ENCODE measurements at regions not wholly inside any gene's neighbourhood (a gene's known extent, or its start where the extent isn't known, plus 50 kb on each side); places are given as distances from the start of the nearest gene placed in this dataset.
"Not testable (repeated sequence)": the region's sequence is repeated elsewhere in the genome, so short reads cannot be mapped to it uniquely, and the experiment has no call there.

DNA sequence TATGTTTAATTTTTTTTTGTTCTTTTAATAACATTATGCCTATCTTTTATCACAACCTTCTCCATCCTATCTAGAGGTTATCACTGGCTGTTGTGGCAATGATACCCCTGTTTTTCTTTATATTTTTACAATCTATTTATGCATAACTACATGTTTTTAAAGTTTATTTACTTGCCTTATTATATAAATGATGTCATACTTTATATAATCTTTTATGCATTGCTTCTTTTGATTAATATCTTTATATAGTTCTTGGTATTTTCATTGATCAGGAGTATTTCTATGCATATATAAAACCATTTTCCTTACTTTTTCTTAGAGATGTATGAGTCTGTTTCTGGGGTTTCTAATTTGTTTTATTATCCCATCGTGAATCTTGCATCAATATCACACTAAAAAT, 719.8 kb upstream of the RAG2 start:
- Mint-ChIP-seq H3K9me3 (no peaks in the 10 kb centered on the region), H3K27me3 (no peaks in the 10 kb centered on the region), H3K4me1 (no peaks in the 10 kb centered on the region), H3K36me3 (ENCODE audit: low read depth) (no peaks in the 10 kb centered on the region), H3K27ac (no peak overlapping the region), H3K4me3 (no peak overlapping the region)
- DNase-seq = no peak
- intact Hi-C loops (cut with micrococcal nuclease) = no loop called here

DNA sequence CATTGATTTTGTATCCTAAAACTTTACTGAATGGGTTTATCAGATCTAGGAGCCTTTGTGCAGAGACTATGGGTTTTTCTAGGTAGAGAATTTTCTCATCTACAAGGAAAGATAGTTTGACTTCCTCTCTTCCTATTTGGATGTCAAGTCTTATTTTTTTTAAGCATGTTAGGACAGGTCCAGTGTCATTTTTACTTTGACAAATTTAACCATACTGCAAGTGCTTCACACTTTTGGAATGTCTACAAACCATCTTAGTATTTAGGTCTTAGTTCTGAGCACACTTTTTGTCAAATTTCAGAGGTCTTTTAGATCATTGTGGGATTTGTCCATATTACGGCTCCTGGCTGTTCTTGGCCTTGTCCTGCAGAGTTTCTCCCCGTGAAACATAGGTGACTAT, 715.2 kb upstream of the RAG2 start:
- intact Hi-C loops (cut with micrococcal nuclease) = no loop called here
- Mint-ChIP-seq H3K4me3 (no peak overlapping the region), H3K4me1 (no peaks in the 10 kb centered on the region), H3K27ac (no peak overlapping the region), H3K36me3 (ENCODE audit: low read depth) (no peaks in the 10 kb centered on the region), H3K9me3 (no peaks in the 10 kb centered on the region), H3K27me3 (no peaks in the 10 kb centered on the region)
- DNase-seq = no peak

DNA sequence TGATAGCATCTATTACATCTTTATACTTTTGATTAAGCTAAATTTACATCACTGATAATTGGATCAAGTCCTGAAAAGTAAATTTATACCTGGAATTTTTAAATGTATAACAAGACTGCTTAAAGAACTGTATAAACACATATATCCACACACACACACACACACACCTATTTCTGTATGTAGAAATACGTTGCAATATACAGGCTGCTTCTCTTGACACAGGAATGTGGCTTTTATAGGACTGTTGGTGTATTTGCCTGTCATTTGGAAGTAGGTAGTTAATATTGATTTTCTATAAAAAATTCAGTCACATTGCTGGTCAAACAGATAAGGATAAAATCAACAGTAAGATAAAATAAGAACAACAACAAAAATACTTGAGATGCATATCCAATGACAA, 708.5 kb upstream of the RAG2 start:
- Mint-ChIP-seq H3K27me3 (no peaks in the 10 kb centered on the region), H3K4me3 (no peak overlapping the region)

DNA sequence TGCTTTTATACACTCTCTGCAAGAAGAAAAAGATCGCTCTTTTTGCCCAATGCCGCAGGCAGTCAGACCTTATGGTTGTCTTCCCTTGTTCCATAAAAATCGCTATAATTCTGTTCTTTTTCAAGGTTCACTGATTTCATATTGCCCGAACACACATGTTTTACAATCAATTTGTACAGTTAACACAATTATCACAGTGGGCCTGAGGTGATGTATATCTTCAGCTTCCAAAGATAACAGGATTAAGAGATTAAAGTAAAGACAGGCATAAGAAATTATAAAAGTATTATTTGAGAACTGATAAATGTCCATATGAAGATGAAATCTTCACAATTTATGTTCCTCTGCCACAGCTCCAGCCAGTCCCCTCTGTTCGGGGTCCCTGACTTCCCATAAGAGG, 703.4 kb upstream of the RAG2 start:
- H3K4me1 Mint-ChIP-seq; H3K36me3 Mint-ChIP-seq (ENCODE audit: low read depth); H3K27me3 Mint-ChIP-seq; H3K9me3 Mint-ChIP-seq; H3K27ac Mint-ChIP-seq; DNase-seq; intact Hi-C loops (cut with micrococcal nuclease); H3K4me3 Mint-ChIP-seq: not testable (repeated sequence)

More for the DNA sequence above, 708.5 kb upstream of the RAG2 start:
- DNase-seq = no peak
- no peaks in the 10 kb centered on the region for H3K9me3 Mint-ChIP-seq
- H3K4me1 Mint-ChIP-seq = no peaks in the 10 kb centered on the region
- no peak overlapping the region for H3K27ac Mint-ChIP-seq
- intact Hi-C loops (cut with micrococcal nuclease) = no loop called here
- H3K36me3 Mint-ChIP-seq (ENCODE audit: low read depth) = no peaks in the 10 kb centered on the region

DNA sequence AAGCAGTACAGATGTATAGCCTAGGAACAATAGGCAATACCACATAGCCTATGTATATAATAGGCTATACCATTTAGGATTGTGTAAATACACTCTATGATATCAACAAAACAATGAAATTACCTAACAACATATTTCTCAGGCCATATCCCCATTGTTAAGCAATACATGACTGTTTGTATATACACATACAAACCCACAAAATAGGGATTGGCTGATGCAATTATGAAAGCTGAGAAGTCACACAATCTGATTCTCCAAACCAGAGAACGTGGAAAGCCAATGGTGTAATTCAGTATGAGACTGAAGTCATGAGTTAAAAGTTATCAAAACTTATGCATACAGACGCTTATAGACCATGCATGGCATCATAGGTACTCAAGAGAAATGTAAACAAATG, 700.1 kb upstream of the RAG2 start:
- Mint-ChIP-seq H3K36me3 (ENCODE audit: low read depth) (no peaks in the 10 kb centered on the region), H3K27ac (no peak overlapping the region), H3K27me3 (no peaks in the 10 kb centered on the region), H3K4me1 (no peaks in the 10 kb centered on the region), H3K4me3 (no peak overlapping the region), H3K9me3 (peaks cover 17% of the 10 kb centered on the region)
- intact Hi-C loops (cut with micrococcal nuclease) = no loop called here
- no peak for DNase-seq

DNA sequence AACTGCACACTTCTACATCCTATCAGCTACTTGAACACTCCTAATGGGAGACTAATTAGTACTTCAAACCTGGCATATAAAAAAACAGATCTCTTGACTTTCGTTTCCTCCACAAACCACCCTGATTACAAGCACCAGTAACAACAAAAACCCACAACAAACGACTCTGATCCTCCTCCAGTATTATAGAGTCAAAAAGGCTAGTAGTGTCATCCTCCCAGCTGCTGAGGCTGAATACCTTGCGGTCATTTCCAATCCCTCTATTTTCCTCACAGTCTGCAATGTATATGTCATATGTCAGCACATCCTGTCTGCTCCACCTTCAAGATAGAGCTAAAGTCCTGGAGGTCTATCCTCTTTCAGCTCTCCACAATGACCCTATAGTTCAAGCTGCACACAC, 688.9 kb upstream of the RAG2 start:
- H3K4me1 Mint-ChIP-seq = no peaks in the 10 kb centered on the region
- no peaks in the 10 kb centered on the region for H3K36me3 Mint-ChIP-seq (ENCODE audit: low read depth)
- no peak overlapping the region for H3K4me3 Mint-ChIP-seq
- no peaks in the 10 kb centered on the region for H3K27me3 Mint-ChIP-seq
- intact Hi-C loops (cut with micrococcal nuclease) = no loop called here
- peaks cover 8% of the 10 kb centered on the region for H3K9me3 Mint-ChIP-seq
- H3K27ac Mint-ChIP-seq = no peak overlapping the region
- DNase-seq = no peak

DNA sequence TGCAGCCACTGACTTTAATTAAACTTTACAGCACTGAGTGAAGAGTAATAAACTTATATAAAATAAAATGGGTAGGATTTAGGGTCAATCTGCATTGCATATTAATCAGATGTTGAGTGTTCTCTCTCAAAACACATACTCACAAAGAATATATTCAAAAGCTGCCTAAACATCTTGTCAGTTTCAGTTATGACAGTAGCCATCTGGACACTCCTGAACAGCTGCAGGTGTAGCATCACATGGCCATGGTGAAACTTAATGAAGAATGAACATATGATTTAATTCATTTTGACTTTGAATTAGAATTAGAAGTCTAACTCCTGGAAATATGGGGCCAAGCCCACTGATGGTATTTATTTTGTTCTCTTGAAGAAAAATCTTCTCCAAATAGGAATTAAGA, 684.3 kb upstream of the RAG2 start:
- peaks cover 10% of the 10 kb centered on the region for H3K9me3 Mint-ChIP-seq
- no peak overlapping the region for H3K27ac Mint-ChIP-seq
- intact Hi-C loops (cut with micrococcal nuclease) = no loop called here
- H3K4me1 Mint-ChIP-seq = no peaks in the 10 kb centered on the region
- DNase-seq = no peak
- no peaks in the 10 kb centered on the region for H3K27me3 Mint-ChIP-seq
- H3K36me3 Mint-ChIP-seq (ENCODE audit: low read depth) = no peaks in the 10 kb centered on the region
- H3K4me3 Mint-ChIP-seq = no peak overlapping the region

DNA sequence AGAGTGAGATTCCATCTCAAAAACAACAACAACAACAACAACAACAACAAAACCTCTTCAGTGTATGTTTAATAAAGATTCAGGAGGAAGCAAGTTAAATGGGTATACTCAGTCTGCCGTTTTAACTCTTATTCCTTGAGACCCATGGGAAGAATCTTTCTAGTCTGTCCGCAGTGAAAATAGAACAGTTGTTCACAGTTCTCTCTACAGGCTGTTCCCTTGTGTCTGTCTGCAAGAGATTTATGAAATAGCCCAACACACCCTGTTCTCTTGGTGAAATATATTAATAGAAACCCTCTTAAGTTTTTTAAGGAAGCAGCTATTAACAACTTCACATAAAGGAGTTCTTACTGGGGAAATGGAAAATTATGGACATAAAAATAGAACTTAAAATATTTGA, 682.2 kb upstream of the RAG2 start:
- intact Hi-C loops (cut with micrococcal nuclease) = no loop called here
- H3K27ac Mint-ChIP-seq = no peak overlapping the region
- H3K4me1 Mint-ChIP-seq = no peaks in the 10 kb centered on the region
- peaks cover 4% of the 10 kb centered on the region for H3K9me3 Mint-ChIP-seq
- no peaks in the 10 kb centered on the region for H3K27me3 Mint-ChIP-seq
- no peaks in the 10 kb centered on the region for H3K36me3 Mint-ChIP-seq (ENCODE audit: low read depth)
- DNase-seq = no peak
- no peak overlapping the region for H3K4me3 Mint-ChIP-seq

DNA sequence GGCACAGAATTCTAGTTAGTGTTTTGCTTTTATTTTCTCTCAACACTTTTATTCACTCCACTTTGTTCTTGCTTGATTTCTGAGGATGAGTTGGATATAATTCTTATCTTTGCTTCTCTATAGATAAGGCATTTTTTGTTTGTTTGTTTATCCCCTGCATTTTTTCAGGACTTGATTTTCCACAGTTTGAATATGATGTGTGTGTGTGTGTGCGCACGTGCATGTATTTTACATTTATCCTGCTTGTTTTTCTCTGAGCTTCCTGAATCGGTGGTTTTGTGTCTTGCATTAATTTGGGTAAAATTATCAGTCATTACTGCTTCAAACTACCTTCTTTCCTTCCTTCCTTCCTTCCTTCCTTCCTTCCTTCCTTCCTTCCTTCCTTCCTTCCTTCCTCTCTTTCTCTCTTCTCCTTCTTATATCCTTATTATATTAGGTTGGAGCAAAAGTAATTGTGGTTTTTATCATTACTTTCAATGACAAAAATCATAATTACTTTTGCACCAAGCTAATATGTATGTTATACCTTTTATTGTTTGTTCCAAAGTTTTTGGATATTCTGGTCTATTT, 679.9 kb upstream of the RAG2 start:
- H3K27ac Mint-ChIP-seq = no peak overlapping the region
- no peak for DNase-seq
- H3K36me3 Mint-ChIP-seq (ENCODE audit: low read depth) = no peaks in the 10 kb centered on the region
- no peaks in the 10 kb centered on the region for H3K4me1 Mint-ChIP-seq
- no peak overlapping the region for H3K4me3 Mint-ChIP-seq
- H3K27me3 Mint-ChIP-seq = no peaks in the 10 kb centered on the region
- H3K9me3 Mint-ChIP-seq = peaks cover 4% of the 10 kb centered on the region
- intact Hi-C loops (cut with micrococcal nuclease) = no loop called here

DNA sequence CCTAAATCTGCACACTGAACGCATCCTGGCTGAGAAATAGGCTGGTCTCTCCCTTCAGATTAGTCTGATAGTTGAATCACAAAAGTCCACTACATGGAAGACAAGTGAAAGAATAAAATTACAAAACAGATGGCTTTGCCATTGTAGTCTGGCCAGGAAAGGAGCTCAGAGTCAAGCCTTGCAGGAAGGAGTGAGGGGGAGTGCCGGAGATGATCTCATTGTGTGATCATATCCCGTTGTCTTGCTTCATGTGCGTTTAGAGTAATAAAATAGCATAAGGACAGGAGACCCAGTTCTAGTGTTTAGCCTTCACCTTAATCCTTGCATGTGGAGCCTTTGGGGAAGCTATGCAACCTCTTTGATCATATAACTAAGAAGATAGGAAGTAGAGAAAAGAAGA, 666.7 kb upstream of the RAG2 start:
- Mint-ChIP-seq H3K4me3 (no peak overlapping the region), H3K4me1 (no peaks in the 10 kb centered on the region), H3K27me3 (no peaks in the 10 kb centered on the region), H3K27ac (no peak overlapping the region), H3K9me3 (peaks cover 3% of the 10 kb centered on the region), H3K36me3 (ENCODE audit: low read depth) (no peaks in the 10 kb centered on the region)
- no peak for DNase-seq
- intact Hi-C loops (cut with micrococcal nuclease) = no loop called here

DNA sequence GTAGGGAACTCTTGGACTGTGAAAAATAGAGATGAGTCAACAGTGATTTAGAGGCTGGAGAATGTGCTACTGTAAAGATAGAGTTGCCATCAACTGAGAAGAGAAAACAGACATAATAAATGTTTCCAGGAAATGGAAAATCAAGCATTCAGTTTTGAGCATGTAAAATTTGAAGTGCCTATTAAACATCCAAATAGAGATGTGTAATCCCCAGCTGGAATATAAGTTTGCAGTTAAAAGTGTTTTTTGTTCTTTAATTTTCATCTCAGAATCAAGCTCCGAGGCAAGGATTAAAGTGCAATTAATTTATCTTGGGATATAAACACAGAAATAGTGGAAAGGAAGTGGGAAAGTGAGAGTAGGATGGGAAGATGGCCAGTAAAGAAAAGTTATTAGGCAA, 666.0 kb upstream of the RAG2 start:
- intact Hi-C loops (cut with micrococcal nuclease) = no loop called here
- H3K4me3 Mint-ChIP-seq = no peak overlapping the region
- H3K9me3 Mint-ChIP-seq = peaks cover 3% of the 10 kb centered on the region
- no peak for DNase-seq
- H3K27me3 Mint-ChIP-seq = no peaks in the 10 kb centered on the region
- H3K36me3 Mint-ChIP-seq (ENCODE audit: low read depth) = no peaks in the 10 kb centered on the region
- no peaks in the 10 kb centered on the region for H3K4me1 Mint-ChIP-seq
- no peak overlapping the region for H3K27ac Mint-ChIP-seq

DNA sequence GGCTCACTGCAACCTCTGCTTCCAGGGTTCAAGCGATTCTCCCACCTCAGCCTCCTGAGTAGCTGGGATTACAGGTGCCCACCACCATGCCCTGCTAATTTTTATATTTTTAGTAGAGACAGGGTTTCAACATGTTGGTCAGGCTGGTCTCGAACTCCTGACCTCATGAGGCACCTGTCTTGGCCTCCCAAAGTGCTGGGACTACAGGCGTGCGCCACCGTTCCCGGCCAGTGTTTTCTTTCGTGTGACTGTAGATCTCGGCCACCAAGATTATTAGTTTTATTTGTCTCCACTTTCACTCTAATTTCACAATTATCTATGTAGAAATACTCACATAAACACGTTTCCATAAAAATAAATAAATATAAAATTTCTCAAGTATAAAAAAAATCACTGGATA, 665.4 kb upstream of the RAG2 start:
- DNase-seq; H3K9me3 Mint-ChIP-seq; H3K4me1 Mint-ChIP-seq; H3K27ac Mint-ChIP-seq; H3K27me3 Mint-ChIP-seq; intact Hi-C loops (cut with micrococcal nuclease); H3K36me3 Mint-ChIP-seq (ENCODE audit: low read depth); H3K4me3 Mint-ChIP-seq: not testable (repeated sequence)

DNA sequence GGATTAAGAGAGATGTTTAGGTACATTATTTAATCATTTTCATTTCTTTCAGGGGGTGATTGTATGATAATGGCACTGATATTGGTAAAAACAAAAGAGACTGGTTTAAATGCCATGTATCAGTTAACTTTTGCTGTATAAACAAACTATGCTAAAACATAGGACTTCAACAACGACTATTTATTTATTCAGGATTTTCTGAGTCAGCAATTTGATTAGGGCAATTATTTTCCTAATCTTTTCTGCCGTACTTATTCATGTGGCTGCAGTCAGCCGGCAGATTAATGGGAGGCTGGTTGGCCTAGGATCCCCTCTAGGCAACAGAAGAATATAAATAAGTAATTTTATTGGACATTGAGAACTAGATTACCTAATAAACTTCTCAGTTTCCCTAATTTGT, 661.7 kb upstream of the RAG2 start:
- H3K36me3 Mint-ChIP-seq (ENCODE audit: low read depth) = no peaks in the 10 kb centered on the region
- DNase-seq = no peak
- H3K27ac Mint-ChIP-seq = no peak overlapping the region
- intact Hi-C loops (cut with micrococcal nuclease) = no loop called here
- H3K4me1 Mint-ChIP-seq = no peaks in the 10 kb centered on the region
- H3K27me3 Mint-ChIP-seq = no peaks in the 10 kb centered on the region
- no peak overlapping the region for H3K4me3 Mint-ChIP-seq
- H3K9me3 Mint-ChIP-seq = peaks cover 7% of the 10 kb centered on the region

DNA sequence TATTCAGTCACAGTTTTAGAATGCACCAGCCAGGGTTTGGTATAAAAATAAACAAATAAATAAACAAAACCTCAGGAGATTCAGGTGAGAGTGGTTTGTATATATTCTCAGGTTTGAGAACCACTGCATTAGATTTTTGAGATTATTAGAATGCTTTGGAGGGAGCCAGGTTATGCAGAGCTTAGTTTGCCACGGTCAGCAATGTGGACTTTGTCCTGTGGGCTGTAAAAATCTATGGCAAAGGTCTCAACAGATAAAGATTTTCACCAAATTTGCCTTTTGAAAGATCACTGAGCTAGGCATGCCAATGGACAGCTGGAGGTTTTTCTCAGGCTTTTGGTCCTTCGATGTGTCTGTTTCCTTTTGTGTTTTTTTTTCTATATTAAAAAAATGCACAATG, 650.1 kb upstream of the RAG2 start:
- Mint-ChIP-seq H3K9me3 (no peaks in the 10 kb centered on the region), H3K36me3 (ENCODE audit: low read depth) (no peaks in the 10 kb centered on the region)
- intact Hi-C loops (cut with micrococcal nuclease) = no loop called here

DNA sequence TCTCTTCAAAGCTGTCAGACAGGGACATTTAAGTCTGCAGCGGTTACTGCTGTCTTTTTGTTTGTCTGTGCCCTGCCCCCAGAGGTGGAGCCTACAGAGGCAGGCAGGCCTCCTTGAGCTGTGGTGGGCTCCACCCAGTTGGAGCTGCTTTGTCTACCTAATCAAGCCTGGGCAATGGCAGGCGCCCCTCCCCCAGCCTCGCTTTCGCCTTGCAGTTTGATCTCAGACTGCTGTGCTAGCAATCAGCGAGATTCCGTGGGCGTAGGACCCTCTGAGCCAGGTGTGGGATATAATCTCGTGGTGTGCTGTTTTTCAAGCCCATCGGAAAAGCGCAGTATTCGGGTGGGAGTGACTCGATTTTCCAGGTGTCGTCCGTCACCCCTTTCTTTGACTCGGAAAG, 648.1 kb upstream of the RAG2 start:
- DNase-seq; H3K27ac Mint-ChIP-seq; H3K4me1 Mint-ChIP-seq; H3K4me3 Mint-ChIP-seq; H3K36me3 Mint-ChIP-seq (ENCODE audit: low read depth); H3K9me3 Mint-ChIP-seq; intact Hi-C loops (cut with micrococcal nuclease); H3K27me3 Mint-ChIP-seq: not testable (repeated sequence)

More for the DNA sequence above, 650.1 kb upstream of the RAG2 start:
- H3K4me1 Mint-ChIP-seq = no peaks in the 10 kb centered on the region
- no peaks in the 10 kb centered on the region for H3K27me3 Mint-ChIP-seq
- no peak overlapping the region for H3K4me3 Mint-ChIP-seq
- no peak for DNase-seq
- no peak overlapping the region for H3K27ac Mint-ChIP-seq
